ENCODE measurements at regions not wholly inside any gene's neighbourhood (a gene's known extent, or its start where the extent isn't known, plus 50 kb on each side); places are given as distances from the start of the nearest gene placed in this dataset.
"Not testable (repeated sequence)": the region's sequence is repeated elsewhere in the genome, so short reads cannot be mapped to it uniquely, and the experiment has no call there.

DNA sequence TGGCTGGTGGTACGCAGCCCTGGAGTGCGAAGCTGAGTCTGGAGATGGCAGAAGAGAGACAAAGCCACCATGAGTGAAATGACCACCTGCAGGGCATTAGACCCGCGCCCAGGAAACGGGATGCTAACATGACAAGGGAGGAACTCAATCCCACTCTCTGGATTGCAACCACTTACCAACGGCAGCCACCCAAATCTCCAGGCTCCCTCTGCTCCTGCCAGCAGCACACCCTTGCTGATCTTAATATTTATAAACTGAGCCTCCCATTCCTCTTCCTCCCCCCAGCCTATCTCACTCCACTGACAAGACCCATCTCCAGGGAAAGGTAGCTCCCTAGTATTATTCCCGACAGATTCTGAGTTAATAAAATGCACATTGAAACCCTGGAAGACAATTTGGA, 1508.8 kb downstream of the FOXD4L5 start:
- not testable (repeated sequence) for H3K36me3 Mint-ChIP-seq; DNase-seq; H3K27me3 Mint-ChIP-seq; H3K9me3 Mint-ChIP-seq; H3K4me3 Mint-ChIP-seq; H3K4me1 Mint-ChIP-seq; H3K27ac Mint-ChIP-seq; ATAC-seq (replicated peaks)

DNA sequence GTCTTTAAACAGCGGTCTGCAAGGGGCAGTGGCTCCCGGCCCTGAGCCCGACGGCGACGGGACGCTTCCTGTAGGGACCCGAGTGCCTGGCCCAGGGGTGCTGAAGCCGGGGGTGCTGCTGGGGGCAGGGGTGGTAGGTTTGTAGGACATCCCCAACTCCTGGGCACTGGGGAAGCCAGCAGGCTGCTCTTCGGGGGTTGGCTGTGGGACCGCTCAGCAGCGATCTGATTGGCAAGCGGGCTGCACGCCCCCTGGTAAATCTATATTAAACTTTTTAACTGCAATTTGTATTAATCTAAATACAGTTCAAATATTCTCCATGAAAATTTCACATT, 1510.0 kb downstream of the FOXD4L5 start:
- not testable (repeated sequence) for ATAC-seq (replicated peaks); H3K9me3 Mint-ChIP-seq; DNase-seq

GRCh38 chr9:63774369-63775091, 1510.5 kb downstream of the FOXD4L5 start:
- H3K27ac Mint-ChIP-seq; DNase-seq; H3K27me3 Mint-ChIP-seq; H3K36me3 Mint-ChIP-seq; H3K4me3 Mint-ChIP-seq; H3K9me3 Mint-ChIP-seq; H3K4me1 Mint-ChIP-seq; ATAC-seq (replicated peaks): not testable (repeated sequence)

More for the DNA sequence above, 1510.0 kb downstream of the FOXD4L5 start:
- not testable (repeated sequence) for H3K4me3 Mint-ChIP-seq, H3K36me3 Mint-ChIP-seq, H3K4me1 Mint-ChIP-seq, H3K27me3 Mint-ChIP-seq, H3K27ac Mint-ChIP-seq

DNA sequence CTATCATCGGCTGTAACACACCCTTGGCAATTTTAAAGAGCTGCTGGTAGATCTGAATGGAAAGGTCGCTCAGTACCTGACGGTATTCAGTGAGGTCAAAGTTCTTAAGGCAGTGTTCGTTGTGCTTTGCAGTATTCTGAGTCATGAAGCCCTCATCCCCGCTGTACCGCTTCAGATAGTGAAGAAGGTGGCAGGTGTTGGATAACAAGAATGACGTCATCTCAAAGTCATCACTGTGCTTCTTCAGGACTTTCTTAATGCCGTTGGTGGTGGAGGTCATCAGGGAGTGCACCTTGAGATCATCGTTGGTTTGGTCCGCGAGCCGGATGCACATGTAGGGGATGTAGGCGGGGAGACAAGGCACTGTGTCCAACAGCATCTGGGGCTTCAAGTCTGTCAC, 1522.8 kb downstream of the FOXD4L5 start:
- not testable (repeated sequence) for H3K4me3 Mint-ChIP-seq; H3K4me1 Mint-ChIP-seq; H3K27me3 Mint-ChIP-seq; H3K27ac Mint-ChIP-seq; H3K36me3 Mint-ChIP-seq; DNase-seq; H3K9me3 Mint-ChIP-seq; ATAC-seq (replicated peaks)

DNA sequence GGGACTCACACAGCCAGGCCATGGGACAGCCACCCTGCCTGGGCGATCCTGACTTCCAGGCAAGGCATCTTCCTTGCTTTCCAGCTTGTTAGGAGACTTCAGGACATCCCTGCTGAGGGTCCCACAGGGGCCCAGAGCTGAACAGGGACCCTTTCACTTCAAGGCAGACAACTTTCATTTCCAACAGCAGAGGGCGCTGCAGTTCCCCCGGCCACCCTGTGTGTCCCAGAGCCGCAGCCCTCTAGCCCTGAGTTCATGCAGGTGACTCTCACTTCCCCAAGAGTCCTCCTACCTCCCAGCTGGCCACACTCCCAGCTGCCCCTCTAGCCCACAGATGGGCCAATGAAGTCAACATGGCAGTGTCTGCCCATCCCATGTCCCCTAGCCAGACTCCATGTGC, 1556.0 kb downstream of the FOXD4L5 start:
- not testable (repeated sequence) for DNase-seq; H3K4me3 Mint-ChIP-seq; H3K4me1 Mint-ChIP-seq; ATAC-seq (replicated peaks); H3K27me3 Mint-ChIP-seq; H3K36me3 Mint-ChIP-seq; H3K9me3 Mint-ChIP-seq; H3K27ac Mint-ChIP-seq

DNA sequence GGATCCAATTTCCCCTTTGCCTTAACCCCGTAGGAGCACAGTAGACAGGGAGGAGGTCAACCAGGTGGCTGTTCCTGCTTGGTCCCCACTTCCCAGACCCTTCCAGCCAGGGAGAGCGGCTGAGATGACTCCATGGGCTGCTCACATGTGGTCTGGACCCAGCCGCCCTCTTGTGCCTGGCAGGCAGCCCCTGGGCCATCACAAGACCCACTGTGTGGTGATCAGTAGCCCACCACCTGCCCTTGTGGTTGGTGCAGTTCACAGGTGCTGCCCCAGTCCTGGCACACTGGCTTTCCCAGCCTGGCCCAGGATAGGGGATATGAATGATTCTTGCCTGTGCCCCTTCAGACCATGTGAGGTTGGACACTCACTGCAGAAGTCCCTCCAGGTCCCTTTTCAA, 1556.7 kb downstream of the FOXD4L5 start:
- Mint-ChIP-seq H3K4me3 (no peak overlapping the region), H3K9me3 (peaks cover 2 to 4% of the 10 kb centered on the region in 2 donors), H3K27me3 (no peaks in the 10 kb centered on the region), H3K4me1 (no peaks in the 10 kb centered on the region), H3K36me3 (no peaks in the 10 kb centered on the region), H3K27ac (no peak overlapping the region)
- no peak for DNase-seq
- no peak for ATAC-seq (replicated peaks)

GRCh38 chr9:63708285-63708684, 1576.7 kb downstream of the FOXD4L5 start:
- not testable (repeated sequence) for H3K9me3 Mint-ChIP-seq; DNase-seq; H3K4me1 Mint-ChIP-seq; ATAC-seq (replicated peaks); H3K36me3 Mint-ChIP-seq; H3K27me3 Mint-ChIP-seq; H3K4me3 Mint-ChIP-seq; H3K27ac Mint-ChIP-seq

DNA sequence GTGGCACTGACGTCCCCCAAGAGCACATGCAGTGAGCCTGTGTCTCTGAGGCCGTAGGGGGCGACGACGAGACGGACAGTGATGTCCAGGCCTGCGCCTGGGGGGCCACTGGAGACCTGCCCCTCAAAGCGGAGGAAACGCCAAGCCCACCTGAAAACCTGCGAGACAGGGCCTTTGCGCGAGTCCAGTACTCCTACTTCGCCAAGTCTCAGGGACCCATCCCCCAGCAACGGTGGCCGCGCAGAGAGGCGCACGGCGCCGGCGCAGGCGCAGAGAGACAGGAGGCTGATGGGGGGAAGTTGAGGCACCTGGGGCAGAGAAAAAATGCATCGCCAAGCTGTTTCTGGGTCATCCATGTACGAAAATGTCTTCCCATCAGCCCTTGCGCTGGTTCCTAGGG, 1580.6 kb downstream of the FOXD4L5 start:
- H3K36me3 Mint-ChIP-seq; H3K27me3 Mint-ChIP-seq; DNase-seq; H3K27ac Mint-ChIP-seq; ATAC-seq (replicated peaks); H3K4me3 Mint-ChIP-seq; H3K4me1 Mint-ChIP-seq: not testable (repeated sequence)
- peaks cover 10 to 11% of the 10 kb centered on the region in 2 donors for H3K9me3 Mint-ChIP-seq

DNA sequence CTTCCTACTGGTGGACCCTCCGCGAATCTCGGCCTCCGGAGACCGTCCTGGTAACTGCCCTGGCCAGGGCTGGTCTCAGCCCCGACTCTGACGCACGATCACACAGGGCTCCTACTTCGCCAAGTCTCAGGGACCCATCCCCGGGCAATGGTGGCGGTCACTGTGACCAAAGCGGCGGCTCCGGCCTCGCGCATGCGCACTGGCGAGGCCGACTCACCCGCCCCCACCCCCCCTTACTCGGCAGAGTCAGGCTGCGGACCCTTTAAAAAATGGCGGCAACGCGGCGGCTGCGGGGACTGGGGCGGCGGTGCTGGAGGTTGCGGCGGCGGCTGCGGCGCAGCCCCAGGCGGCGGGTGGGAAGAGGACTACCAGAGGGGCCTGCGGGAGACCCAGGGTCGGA, 1581.3 kb downstream of the FOXD4L5 start:
- ATAC-seq (replicated peaks); H3K36me3 Mint-ChIP-seq; H3K4me1 Mint-ChIP-seq; H3K4me3 Mint-ChIP-seq; H3K27me3 Mint-ChIP-seq; DNase-seq; H3K27ac Mint-ChIP-seq: not testable (repeated sequence)
- H3K9me3 Mint-ChIP-seq = peaks cover 10 to 11% of the 10 kb centered on the region in 2 donors

- DNase-seq; H3K4me3 Mint-ChIP-seq; ATAC-seq (replicated peaks); H3K27ac Mint-ChIP-seq; H3K36me3 Mint-ChIP-seq; H3K27me3 Mint-ChIP-seq; H3K4me1 Mint-ChIP-seq: not testable (repeated sequence)
- peaks cover 10 to 11% of the 10 kb centered on the region in 2 donors for H3K9me3 Mint-ChIP-seq
These were observed 1581.8 kb downstream of the FOXD4L5 start for GRCh38 chr9:63703138-63703665.

Measured in stimulated activated naive B cell treated with anti-CD40 and anti-IgM and Interleukin-4, amounts not matched to agents 10 μg/mL and 1 μg/mL and 100 μg/mL, for 72 hours (primary cell).